Left forelimb (tissue), 1 donor: ENCODE measurements at regions not wholly inside any gene's neighbourhood (a gene's known extent, or its start where the extent isn't known, plus 50 kb on each side); places are given as distances from the start of the nearest gene placed in this dataset.

Experiments
- DNase-seq: peaks from one replicate; pipeline ENCODE4 v3.0.0-alpha.2; 2018; ENCODE audit warnings: low spot score

GRCh38 chr2:198795419-198795818 is 662.3 kb downstream of the SATB2 start:
- no peak for DNase-seq

GRCh38 chr2:198791623-198792022 is 666.1 kb downstream of the SATB2 start:
- DNase-seq, result no peak

GRCh38 chr2:198788676-198789075 is 669.1 kb downstream of the SATB2 start:
- no peak for DNase-seq

- DNase-seq, result no peak
Measured at GRCh38 chr2:198782734-198783133, 675.0 kb downstream of the SATB2 start.

- no peak for DNase-seq
Measured at GRCh38 chr2:198776616-198777406, 680.9 kb downstream of the SATB2 start.

GRCh38 chr2:198775737-198776136 is 682.0 kb downstream of the SATB2 start:
- no peak for DNase-seq

- DNase-seq, result no peak
Measured at GRCh38 chr2:198774576-198774975, 683.2 kb downstream of the SATB2 start.

GRCh38 chr2:198767694-198768093 is 690.0 kb downstream of the SATB2 start:
- no peak for DNase-seq

GRCh38 chr2:198763793-198764192 is 693.9 kb downstream of the SATB2 start:
- DNase-seq, result no peak

GRCh38 chr2:198762441-198762840 is 695.3 kb downstream of the SATB2 start:
- DNase-seq, result no peak

- DNase-seq, result no peak
Measured at GRCh38 chr2:198757069-198757468, 700.7 kb downstream of the SATB2 start.

GRCh38 chr2:198756166-198756565 is 701.6 kb downstream of the SATB2 start:
- DNase-seq, result no peak

GRCh38 chr2:198753101-198753500 is 704.6 kb downstream of the SATB2 start:
- no peak for DNase-seq

GRCh38 chr2:198749364-198749763 is 708.4 kb downstream of the SATB2 start:
- DNase-seq, result no peak

GRCh38 chr2:198731842-198732399 is 725.8 kb downstream of the SATB2 start:
- DNase-seq, result no peak

- DNase-seq, result no peak
Measured at GRCh38 chr2:198720266-198720665, 737.5 kb downstream of the SATB2 start.

- no peak for DNase-seq
Measured at GRCh38 chr2:198717451-198717850, 740.3 kb downstream of the SATB2 start.

GRCh38 chr2:198715302-198715835 is 742.4 kb downstream of the SATB2 start:
- no peak for DNase-seq

- DNase-seq, result no peak
Measured at GRCh38 chr2:198712485-198712884, 745.3 kb downstream of the SATB2 start.

- DNase-seq, result no peak
Measured at GRCh38 chr2:198711484-198711883, 746.3 kb downstream of the SATB2 start.

GRCh38 chr2:198710562-198710961 is 747.2 kb downstream of the SATB2 start:
- no peak for DNase-seq

GRCh38 chr2:198706476-198707082 is 751.2 kb downstream of the SATB2 start:
- DNase-seq, result no peak

GRCh38 chr2:198703281-198703680 is 754.5 kb downstream of the SATB2 start:
- DNase-seq, result no peak
